Esophagus squamous epithelium (tissue), 4 donors: ENCODE measurements at regions not wholly inside any gene's neighbourhood (a gene's known extent, or its start where the extent isn't known, plus 50 kb on each side); places are given as distances from the start of the nearest gene placed in this dataset.

ENCODE experiments used
- POLR2A ChIP-seq, 4 donors: fragments of 450-650 bp; IDR thresholded peaks; one replicate each; pipeline ENCODE4 v1.6.1; 2017; ENCODE audit warnings: antibody characterized with exemption in 4 of 4, mild to moderate bottlenecking in 4 of 4, moderate library complexity in 3 of 4
- TF ChIP-seq, protein P1 (sequence below), 6 experiments: fragments of 450-650 bp in 4 of 6; fragments of 200-600 bp in 2 of 6; sonication (generic) in 2 of 6; IDR thresholded peaks; one replicate each; pipeline ENCODE4 v1.5.1; 2016 to 2019; ENCODE audit warnings: antibody characterized with exemption in 6 of 6, mild to moderate bottlenecking in 4 of 6, moderate library complexity in 4 of 6

DNA sequence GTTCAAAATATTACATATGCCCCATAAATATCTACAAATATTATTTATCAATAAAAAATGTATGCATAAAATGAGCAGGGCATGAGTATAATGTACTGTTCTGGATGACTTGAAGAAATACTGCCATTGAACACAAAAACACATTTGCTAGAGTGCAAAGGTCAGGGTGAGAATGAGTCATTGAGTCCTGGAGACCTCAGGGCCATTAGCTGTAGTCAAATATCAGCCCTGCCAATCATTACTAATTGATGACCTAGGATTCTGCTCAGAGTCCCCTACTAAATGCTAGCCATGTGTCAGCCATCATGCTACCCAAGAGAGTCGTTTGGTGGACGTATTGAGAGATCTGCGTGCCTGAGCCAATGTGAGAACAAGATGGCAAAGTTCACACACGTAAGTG is 80.3 kb upstream of the FAM169A start:
- TF ChIP-seq, protein P1, sequence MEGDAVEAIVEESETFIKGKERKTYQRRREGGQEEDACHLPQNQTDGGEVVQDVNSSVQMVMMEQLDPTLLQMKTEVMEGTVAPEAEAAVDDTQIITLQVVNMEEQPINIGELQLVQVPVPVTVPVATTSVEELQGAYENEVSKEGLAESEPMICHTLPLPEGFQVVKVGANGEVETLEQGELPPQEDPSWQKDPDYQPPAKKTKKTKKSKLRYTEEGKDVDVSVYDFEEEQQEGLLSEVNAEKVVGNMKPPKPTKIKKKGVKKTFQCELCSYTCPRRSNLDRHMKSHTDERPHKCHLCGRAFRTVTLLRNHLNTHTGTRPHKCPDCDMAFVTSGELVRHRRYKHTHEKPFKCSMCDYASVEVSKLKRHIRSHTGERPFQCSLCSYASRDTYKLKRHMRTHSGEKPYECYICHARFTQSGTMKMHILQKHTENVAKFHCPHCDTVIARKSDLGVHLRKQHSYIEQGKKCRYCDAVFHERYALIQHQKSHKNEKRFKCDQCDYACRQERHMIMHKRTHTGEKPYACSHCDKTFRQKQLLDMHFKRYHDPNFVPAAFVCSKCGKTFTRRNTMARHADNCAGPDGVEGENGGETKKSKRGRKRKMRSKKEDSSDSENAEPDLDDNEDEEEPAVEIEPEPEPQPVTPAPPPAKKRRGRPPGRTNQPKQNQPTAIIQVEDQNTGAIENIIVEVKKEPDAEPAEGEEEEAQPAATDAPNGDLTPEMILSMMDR (IDR thresholded peaks at IDR 0.05) = no peak
- no peak for TF ChIP-seq POLR2A (IDR thresholded peaks at IDR 0.05)
